Panc1 (cell line): ENCODE measurements at regions not wholly inside any gene's neighbourhood (a gene's known extent, or its start where the extent isn't known, plus 50 kb on each side); places are given as distances from the start of the nearest gene placed in this dataset.

ENCODE experiments used
- ATAC-seq: fragments of 200-7000 bp; cut with Tn5 transposase; 2 replicates; pipeline ENCODE4 v1.9.1; 2020; ENCODE audit warnings: mild to moderate bottlenecking, moderate library complexity
- BruUV-seq: library from RNA; stranded (reverse); fragments of 400-500 nt; replicated peaks from 2 replicates; lab custom pipeline; 2021; lab: Mats Ljungman, UMichigan
- CTCF ChIA-PET: fragments of 300-600 bp; sonication (Branson Sonifier 250); formaldehyde crosslinking; loops from one replicate; lab custom pipeline; 2022; ENCODE audit warnings: antibody characterized with exemption; lab: Charles Lee
- POLR2A ChIA-PET: fragments of 300-600 bp; sonication (Branson Sonifier 250); formaldehyde crosslinking; loops from one replicate; lab custom pipeline; 2022; ENCODE audit warnings: antibody characterized with exemption; lab: Charles Lee
- DNase-seq: peaks from one replicate; pipeline ENCODE4 v3.0.0-alpha.2; 2010; ENCODE audit warnings: low read depth, low spot score
- H3K27ac ChIP-seq: 2 replicates; pipeline ENCODE4 v1.5.1; 2011; ENCODE audit warnings: mild to moderate bottlenecking, low read length, inconsistent platforms
- H3K27me3 ChIP-seq: fragments of 200-500 bp; sonication (Bioruptor generic); 2 replicates; pipeline ENCODE4 v1.6.0; 2014; ENCODE audit warnings: low read length, inconsistent platforms; ENCODE audit not compliant: control insufficient read depth, insufficient read depth
- H3K36me3 ChIP-seq: fragments of 200-500 bp; sonication (Bioruptor generic); 2 replicates; pipeline ENCODE4 v1.5.1; 2014; ENCODE audit warnings: inconsistent platforms, mild to moderate bottlenecking, low read length, moderate library complexity; ENCODE audit not compliant: control insufficient read depth, insufficient read depth
- H3K4me1 ChIP-seq: 2 replicates; pipeline ENCODE4 v1.5.1; 2011; ENCODE audit warnings: inconsistent platforms, mild to moderate bottlenecking, low read length, moderate library complexity; ENCODE audit not compliant: control insufficient read depth, insufficient read depth
- H3K4me3 ChIP-seq, 2 experiments: 2 replicates each; pipeline ENCODE4 v1.5.1; 2011 to 2012; ENCODE audit warnings: low read depth in 2 of 2, low read length in 2 of 2, mild to moderate bottlenecking in 2 of 2, inconsistent platforms in 1 of 2, moderate library complexity in 1 of 2
- H3K9me3 ChIP-seq: fragments of 200-500 bp; sonication (Bioruptor generic); 2 replicates; pipeline ENCODE4 v1.5.1; 2014; ENCODE audit warnings: low read depth, mild to moderate bottlenecking, inconsistent platforms, low read length, moderate library complexity; ENCODE audit not compliant: control insufficient read depth, insufficient read depth
- POLR2AphosphoS5 ChIP-seq: IDR thresholded peaks from 2 replicates; pipeline ENCODE4 v1.6.1; 2012; ENCODE audit warnings: mild to moderate bottlenecking, low read depth, low read length, moderate library complexity
- SIN3A ChIP-seq: IDR thresholded peaks from 2 replicates; pipeline ENCODE4 v1.6.1; 2012; ENCODE audit warnings: low read depth, mild to moderate bottlenecking, low read length, moderate library complexity, borderline replicate concordance; ENCODE audit not compliant: insufficient read depth
- TCF7L2 ChIP-seq: IDR thresholded peaks from 2 replicates; pipeline ENCODE4 v1.6.1; 2011; ENCODE audit warnings: mild to moderate bottlenecking, low read depth, low read length, inconsistent platforms
- in situ Hi-C: cut with HindIII; loops from 2 replicates; pipeline ENCODE4 v1.10.0; 2016; ENCODE audit warnings: low sequenced_read_pairs, low pct_unique_long_range_greater_than_20kb
- intact Hi-C: fragments of 100-400 bp; cut with micrococcal nuclease; formaldehyde crosslinking; loops from one replicate; pipeline ENCODE4 v1.10.0; 2022; ENCODE audit not compliant: unreplicated experiment
- TF ChIP-seq, protein P1 (sequence below): fragments of 450-650 bp; IDR thresholded peaks from 2 replicates; pipeline ENCODE4 v1.5.1; 2017; ENCODE audit warnings: mild to moderate bottlenecking
- TF ChIP-seq, protein P2 (sequence below), 2 experiments: IDR thresholded peaks; 2 replicates each; pipeline ENCODE4 v1.6.1; 2011 to 2012; ENCODE audit warnings: low read depth in 2 of 2, control low read depth in 1 of 2, low read length in 1 of 2, mild to moderate bottlenecking in 1 of 2, moderate library complexity in 1 of 2; ENCODE audit not compliant: insufficient read depth in 1 of 2

DNA sequence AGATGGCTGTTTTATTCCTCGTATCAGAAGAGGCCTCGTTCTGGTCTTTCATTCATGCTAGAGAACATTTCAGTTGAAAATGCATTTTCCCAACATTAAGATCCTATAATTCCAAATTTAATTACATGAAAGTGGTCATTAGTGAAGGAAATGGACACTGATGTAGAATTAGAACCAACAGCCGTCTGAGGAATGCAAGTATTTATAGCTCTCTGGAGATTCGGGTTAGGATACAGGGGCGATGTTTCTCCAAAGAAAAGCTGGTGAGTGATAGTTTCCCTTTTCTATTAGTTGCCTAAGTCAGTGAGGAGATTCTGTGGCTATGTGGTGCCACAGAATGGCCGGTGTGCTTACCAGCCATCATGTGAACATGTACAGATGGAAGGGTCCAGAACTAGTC lies 109.0 kb upstream of the IL12A start:
- no TSS peak for BruUV-seq
- intact Hi-C loops (no loop called here), in situ Hi-C loops (no loop called here)
- H3K9me3 ChIP-seq: no peaks in the 10 kb centered on the region
- ATAC-seq (no peak), DNase-seq (no peak)
- H3K36me3 ChIP-seq: no peaks in the 10 kb centered on the region
- H3K27ac ChIP-seq: no peak overlapping the region
- no peaks in the 10 kb centered on the region for H3K27me3 ChIP-seq
- H3K4me1 ChIP-seq: no peaks in the 10 kb centered on the region
- H3K4me3 ChIP-seq: no peak overlapping the region
- TF ChIP-seq, protein P1, sequence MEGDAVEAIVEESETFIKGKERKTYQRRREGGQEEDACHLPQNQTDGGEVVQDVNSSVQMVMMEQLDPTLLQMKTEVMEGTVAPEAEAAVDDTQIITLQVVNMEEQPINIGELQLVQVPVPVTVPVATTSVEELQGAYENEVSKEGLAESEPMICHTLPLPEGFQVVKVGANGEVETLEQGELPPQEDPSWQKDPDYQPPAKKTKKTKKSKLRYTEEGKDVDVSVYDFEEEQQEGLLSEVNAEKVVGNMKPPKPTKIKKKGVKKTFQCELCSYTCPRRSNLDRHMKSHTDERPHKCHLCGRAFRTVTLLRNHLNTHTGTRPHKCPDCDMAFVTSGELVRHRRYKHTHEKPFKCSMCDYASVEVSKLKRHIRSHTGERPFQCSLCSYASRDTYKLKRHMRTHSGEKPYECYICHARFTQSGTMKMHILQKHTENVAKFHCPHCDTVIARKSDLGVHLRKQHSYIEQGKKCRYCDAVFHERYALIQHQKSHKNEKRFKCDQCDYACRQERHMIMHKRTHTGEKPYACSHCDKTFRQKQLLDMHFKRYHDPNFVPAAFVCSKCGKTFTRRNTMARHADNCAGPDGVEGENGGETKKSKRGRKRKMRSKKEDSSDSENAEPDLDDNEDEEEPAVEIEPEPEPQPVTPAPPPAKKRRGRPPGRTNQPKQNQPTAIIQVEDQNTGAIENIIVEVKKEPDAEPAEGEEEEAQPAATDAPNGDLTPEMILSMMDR: no peak
- TF ChIP-seq SIN3A (no peak), POLR2AphosphoS5 (no peak), TCF7L2 (no peak)
- TF ChIP-seq, protein P2, sequence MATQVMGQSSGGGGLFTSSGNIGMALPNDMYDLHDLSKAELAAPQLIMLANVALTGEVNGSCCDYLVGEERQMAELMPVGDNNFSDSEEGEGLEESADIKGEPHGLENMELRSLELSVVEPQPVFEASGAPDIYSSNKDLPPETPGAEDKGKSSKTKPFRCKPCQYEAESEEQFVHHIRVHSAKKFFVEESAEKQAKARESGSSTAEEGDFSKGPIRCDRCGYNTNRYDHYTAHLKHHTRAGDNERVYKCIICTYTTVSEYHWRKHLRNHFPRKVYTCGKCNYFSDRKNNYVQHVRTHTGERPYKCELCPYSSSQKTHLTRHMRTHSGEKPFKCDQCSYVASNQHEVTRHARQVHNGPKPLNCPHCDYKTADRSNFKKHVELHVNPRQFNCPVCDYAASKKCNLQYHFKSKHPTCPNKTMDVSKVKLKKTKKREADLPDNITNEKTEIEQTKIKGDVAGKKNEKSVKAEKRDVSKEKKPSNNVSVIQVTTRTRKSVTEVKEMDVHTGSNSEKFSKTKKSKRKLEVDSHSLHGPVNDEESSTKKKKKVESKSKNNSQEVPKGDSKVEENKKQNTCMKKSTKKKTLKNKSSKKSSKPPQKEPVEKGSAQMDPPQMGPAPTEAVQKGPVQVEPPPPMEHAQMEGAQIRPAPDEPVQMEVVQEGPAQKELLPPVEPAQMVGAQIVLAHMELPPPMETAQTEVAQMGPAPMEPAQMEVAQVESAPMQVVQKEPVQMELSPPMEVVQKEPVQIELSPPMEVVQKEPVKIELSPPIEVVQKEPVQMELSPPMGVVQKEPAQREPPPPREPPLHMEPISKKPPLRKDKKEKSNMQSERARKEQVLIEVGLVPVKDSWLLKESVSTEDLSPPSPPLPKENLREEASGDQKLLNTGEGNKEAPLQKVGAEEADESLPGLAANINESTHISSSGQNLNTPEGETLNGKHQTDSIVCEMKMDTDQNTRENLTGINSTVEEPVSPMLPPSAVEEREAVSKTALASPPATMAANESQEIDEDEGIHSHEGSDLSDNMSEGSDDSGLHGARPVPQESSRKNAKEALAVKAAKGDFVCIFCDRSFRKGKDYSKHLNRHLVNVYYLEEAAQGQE (IDR thresholded peaks at IDR 0.05; ENCODE audit: insufficient read depth in 1 of 2, low read depth in 2 of 2, low read length in 1 of 2): no peak
- ChIA-PET CTCF (no interaction called here), POLR2A (no interaction called here)

DNA sequence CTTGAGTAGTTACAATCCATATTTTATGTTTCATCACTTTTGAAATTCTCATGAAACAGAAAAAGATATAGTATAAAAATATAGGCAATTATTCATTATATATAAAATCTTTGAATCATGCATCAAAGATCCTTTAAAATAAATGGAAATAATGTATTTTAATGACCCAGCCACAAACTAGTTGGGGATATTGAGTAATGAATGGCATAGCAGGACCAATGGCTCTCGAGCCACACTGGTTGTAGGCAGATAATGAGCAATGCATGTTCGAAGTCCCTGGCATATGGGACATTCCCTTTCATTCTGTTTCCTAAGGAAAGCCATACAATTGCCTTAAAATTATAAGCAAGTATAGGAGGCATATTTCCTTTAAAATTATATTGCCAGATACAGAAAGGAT lies 107.4 kb upstream of the IL12A start:
- POLR2A ChIA-PET: no interaction called here
- in situ Hi-C loops: no loop called here
- CTCF ChIA-PET: no interaction called here
- Histone ChIP-seq H3K4me1 (no peaks in the 10 kb centered on the region), H3K4me3 (no peak overlapping the region), H3K36me3 (no peaks in the 10 kb centered on the region), H3K27ac (no peak overlapping the region), H3K9me3 (no peaks in the 10 kb centered on the region), H3K27me3 (no peaks in the 10 kb centered on the region)
- no peak for DNase-seq
- no peak for ATAC-seq
- BruUV-seq: no TSS peak
- TF ChIP-seq POLR2AphosphoS5: no peak
- TF ChIP-seq, protein P1: no peak
- TF ChIP-seq TCF7L2: no peak
- no peak for TF ChIP-seq SIN3A
- TF ChIP-seq, protein P2 (IDR thresholded peaks at IDR 0.05; ENCODE audit: insufficient read depth in 1 of 2, low read depth in 2 of 2, low read length in 1 of 2): no peak
- intact Hi-C loops: loop anchor here (5.0 kb wide), 1 partner anchor 54 kb away; no protein-coding TSS in a partner anchor
